ENCODE measurements at regions not wholly inside any gene's neighbourhood (a gene's known extent, or its start where the extent isn't known, plus 50 kb on each side); places are given as distances from the start of the nearest gene placed in this dataset.

- H3K9me3 ChIP-seq, result no peaks in the 10 kb centered on the region
- no peak overlapping the region for H3K4me2 ChIP-seq
- ChIA-PET CTCF (no interaction called here), POLR2A (no interaction called here)
- no peak for ATAC-seq
- 2% methylated on average over 2 of the region's 2 CpGs for WGBS (ENCODE audit: missing lambda C conversion rate)
- no peak overlapping the region for H3K27ac ChIP-seq
- FAIRE-seq, result no peak
- TF ChIP-seq POLR2A (IDR thresholded peaks at IDR 0.05; ENCODE audit: low read length) (no peak), CHD2 (IDR thresholded peaks at IDR 0.05; ENCODE audit: low read length, partially characterized antibody) (no peak)
- no peak for DNase-seq (ENCODE audit: low read depth in 1 of 2, low spot score in 1 of 2)
- H3K4me1 ChIP-seq, result no peaks in the 10 kb centered on the region
- no peak overlapping the region for H3K4me3 ChIP-seq
Observed at GRCh38 chr4:117515921-117516320, 430.5 kb upstream of the TRAM1L1 start.

- H3K4me3 ChIP-seq, result no peak overlapping the region
Observed at GRCh38 chr4:117527601-117528000, 442.2 kb upstream of the TRAM1L1 start.

GRCh38 chr4:117529401-117529800 is 444.0 kb upstream of the TRAM1L1 start:
- FAIRE-seq (no peak), ATAC-seq (no peak), DNase-seq (ENCODE audit: low read depth in 1 of 2, low spot score in 1 of 2) (no peak)
- CTCF ChIA-PET, result no interaction called here
- Histone ChIP-seq H3K4me1 (no peaks in the 10 kb centered on the region), H3K4me2 (no peak overlapping the region), H3K9me3 (no peaks in the 10 kb centered on the region), H3K4me3 (no peak overlapping the region), H3K27ac (no peak overlapping the region)
- 5% methylated on average over 3 of the region's 3 CpGs for WGBS (ENCODE audit: missing lambda C conversion rate)
- POLR2A ChIA-PET, result no interaction called here
- no peak for TF ChIP-seq CHD4 (IDR thresholded peaks at IDR 0.05; ENCODE audit: borderline replicate concordance)
- no peak for TF ChIP-seq KDM1A (IDR thresholded peaks at IDR 0.05; ENCODE audit: low read depth)
- TF ChIP-seq MAFK (IDR thresholded peaks at IDR 0.05; ENCODE audit: partially characterized antibody), result no peak
- no peak for TF ChIP-seq EHF (CRISPR knock-in tag; IDR thresholded peaks at IDR 0.05)
- no peak for TF ChIP-seq RNF2 (IDR thresholded peaks at IDR 0.05; ENCODE audit: borderline replicate concordance, low read depth)
- TF ChIP-seq TFCP2L1 (CRISPR knock-in tag; IDR thresholded peaks at IDR 0.05), result no peak
- no peak for TF ChIP-seq KDM5A (IDR thresholded peaks at IDR 0.05)
- no peak for TF ChIP-seq BHLHE40 (IDR thresholded peaks at IDR 0.05; ENCODE audit: low read depth, low read length)
- TF ChIP-seq FOSB (CRISPR knock-in tag; IDR thresholded peaks at IDR 0.05), result no peak
- TF ChIP-seq CBX8 (IDR thresholded peaks at IDR 0.05), result no peak
- TF ChIP-seq ESRRA (IDR thresholded peaks at IDR 0.05; ENCODE audit: borderline replicate concordance, low read length), result no peak
- no peak for TF ChIP-seq PBX3 (IDR thresholded peaks at IDR 0.05)
- TF ChIP-seq EP300 (IDR thresholded peaks at IDR 0.05), result no peak
- no peak for TF ChIP-seq ELK1 (IDR thresholded peaks at IDR 0.05; ENCODE audit: low read depth, low read length)
- TF ChIP-seq MYC (IDR thresholded peaks at IDR 0.05; ENCODE audit: borderline replicate concordance, low read length), result no peak
- no peak for TF ChIP-seq HOXB13 (CRISPR knock-in tag; IDR thresholded peaks at IDR 0.05; ENCODE audit: low read depth)

More at GRCh38 chr4:117527601-117528000, 442.2 kb upstream of the TRAM1L1 start:
- Histone ChIP-seq H3K9me3 (no peaks in the 10 kb centered on the region), H3K27ac (no peak overlapping the region), H3K4me2 (no peak overlapping the region), H3K4me1 (no peaks in the 10 kb centered on the region)
- no peak for FAIRE-seq
- POLR2A ChIA-PET, result no interaction called here
- no peak for DNase-seq (ENCODE audit: low read depth in 1 of 2, low spot score in 1 of 2)
- no peak for TF ChIP-seq E2F6 (IDR thresholded peaks at IDR 0.05; ENCODE audit: borderline replicate concordance, low read depth)
- no peak for TF ChIP-seq KDM5A (IDR thresholded peaks at IDR 0.05)
- no peak for TF ChIP-seq POLR2AphosphoS2 (conservative IDR thresholded peaks at IDR 0.05; ENCODE audit: low read length)
- TF ChIP-seq FOSL2 (IDR thresholded peaks at IDR 0.05), result no peak
- no peak for TF ChIP-seq FOSL2 (CRISPR knock-in tag; IDR thresholded peaks at IDR 0.05)
- no peak for TF ChIP-seq HDAC2 (IDR thresholded peaks at IDR 0.05)
- TF ChIP-seq JUNB (IDR thresholded peaks at IDR 0.05), result no peak
- TF ChIP-seq CTCF (IDR thresholded peaks at IDR 0.05), result no peak
- TF ChIP-seq CHD2 (IDR thresholded peaks at IDR 0.05; ENCODE audit: low read length, partially characterized antibody), result no peak
- CTCF ChIA-PET, result interaction anchor here (0.6 kb wide), 1 partner anchor 57 kb away, joined by 3 read pairs; no protein-coding TSS in a partner anchor
- 5% methylated on average over 1 of the region's 1 CpG for WGBS (ENCODE audit: missing lambda C conversion rate)
- ATAC-seq, result no peak

All from A549 (cell line).